OCI-LY7 (cell line): ENCODE measurements at regions not wholly inside any gene's neighbourhood (a gene's known extent, or its start where the extent isn't known, plus 50 kb on each side); places are given as distances from the start of the nearest gene placed in this dataset.

ENCODE experiments used
- BruUV-seq: library from RNA; stranded (reverse); fragments of 400-500 nt; replicated peaks from 2 replicates; lab custom pipeline; 2021; lab: Mats Ljungman, UMichigan
- CTCF ChIA-PET: fragments of 300-600 bp; sonication (Branson Sonifier 250); formaldehyde crosslinking; loops from one replicate; lab custom pipeline; 2022; ENCODE audit warnings: antibody characterized with exemption; ENCODE audit not compliant: unreplicated experiment; lab: Charles Lee
- POLR2A ChIA-PET: fragments of 300-600 bp; sonication (Branson Sonifier 250); formaldehyde crosslinking; loops from one replicate; lab custom pipeline; 2022; ENCODE audit warnings: antibody characterized with exemption; lab: Charles Lee
- DNase-seq: peaks from one replicate; pipeline ENCODE4 v3.0.0-alpha.2; 2015; ENCODE audit warnings: low spot score
- H2AFZ ChIP-seq: fragments of 200-600 bp; sonication (generic), shearing (Covaris generic); 2 replicates; pipeline ENCODE4 v1.6.1; 2014; ENCODE audit warnings: mild to moderate bottlenecking, antibody characterized with exemption, low read length, moderate library complexity
- H3K27ac ChIP-seq: fragments of 200-600 bp; sonication (generic); 2 replicates; pipeline ENCODE4 v1.5.1; 2014; ENCODE audit warnings: mixed run types, low read depth, mild to moderate bottlenecking, moderate library complexity, low read length, inconsistent platforms; ENCODE audit not compliant: poor library complexity, severe bottlenecking
- H3K36me3 ChIP-seq: fragments of 200-600 bp; sonication (generic); 2 replicates; pipeline ENCODE4 v1.6.1; 2014; ENCODE audit warnings: mild to moderate bottlenecking, antibody characterized with exemption, low read length, moderate library complexity, mixed read lengths; ENCODE audit not compliant: insufficient read depth
- H3K4me1 ChIP-seq: fragments of 200-600 bp; sonication (generic); 2 replicates; pipeline ENCODE4 v1.5.1; 2014; ENCODE audit warnings: mild to moderate bottlenecking, low read length; ENCODE audit not compliant: insufficient read depth, poor library complexity, severe bottlenecking
- H3K4me2 ChIP-seq: fragments of 200-600 bp; sonication (generic); 2 replicates; pipeline ENCODE4 v1.6.1; 2014; ENCODE audit warnings: mild to moderate bottlenecking, low read length
- H3K4me3 ChIP-seq: fragments of 200-600 bp; sonication (generic); 2 replicates; pipeline ENCODE4 v1.5.1; 2014; ENCODE audit warnings: mild to moderate bottlenecking, low read depth, low read length; ENCODE audit not compliant: poor library complexity, severe bottlenecking
- H3K79me2 ChIP-seq: fragments of 200-600 bp; sonication (generic); 2 replicates; pipeline ENCODE4 v1.6.1; 2016; ENCODE audit warnings: low read depth, mild to moderate bottlenecking, low read length, moderate library complexity, mixed read lengths; ENCODE audit not compliant: insufficient read depth
- H3K9me2 ChIP-seq: fragments of 200-600 bp; sonication (generic); 2 replicates; pipeline ENCODE4 v1.6.1; 2016; ENCODE audit warnings: mild to moderate bottlenecking, low read length, mixed read lengths; ENCODE audit not compliant: insufficient read depth
- H3K9me3 ChIP-seq: fragments of 200-600 bp; sonication (generic); 2 replicates; pipeline ENCODE4 v1.6.1; 2014; ENCODE audit warnings: mild to moderate bottlenecking, mixed run types, low read length, mixed read lengths
- H4K20me1 ChIP-seq: fragments of 200-600 bp; sonication (generic); 2 replicates; pipeline ENCODE4 v1.6.1; 2014; ENCODE audit warnings: mild to moderate bottlenecking, antibody characterized with exemption, low read length, moderate library complexity, mixed read lengths; ENCODE audit not compliant: insufficient read depth
- EZH2phosphoT487 ChIP-seq: fragments of 200-600 bp; sonication (generic); IDR thresholded peaks from 2 replicates; pipeline ENCODE4 v1.6.1; 2018; ENCODE audit warnings: low read depth, borderline replicate concordance, mild to moderate bottlenecking, mixed run types, antibody characterized with exemption, low read length, moderate library complexity, mixed read lengths
- intact Hi-C: fragments of 100-400 bp; cut with micrococcal nuclease; formaldehyde crosslinking; loops from one replicate; pipeline ENCODE4 v1.10.0; 2022; ENCODE audit not compliant: unreplicated experiment
- TF ChIP-seq, protein P1 (sequence below): fragments of 200-600 bp; sonication (generic); conservative IDR thresholded peaks from 2 replicates; pipeline ENCODE4 v1.5.1; 2014; ENCODE audit warnings: mild to moderate bottlenecking, antibody characterized with exemption, low read length, moderate library complexity, mixed read lengths

DNA sequence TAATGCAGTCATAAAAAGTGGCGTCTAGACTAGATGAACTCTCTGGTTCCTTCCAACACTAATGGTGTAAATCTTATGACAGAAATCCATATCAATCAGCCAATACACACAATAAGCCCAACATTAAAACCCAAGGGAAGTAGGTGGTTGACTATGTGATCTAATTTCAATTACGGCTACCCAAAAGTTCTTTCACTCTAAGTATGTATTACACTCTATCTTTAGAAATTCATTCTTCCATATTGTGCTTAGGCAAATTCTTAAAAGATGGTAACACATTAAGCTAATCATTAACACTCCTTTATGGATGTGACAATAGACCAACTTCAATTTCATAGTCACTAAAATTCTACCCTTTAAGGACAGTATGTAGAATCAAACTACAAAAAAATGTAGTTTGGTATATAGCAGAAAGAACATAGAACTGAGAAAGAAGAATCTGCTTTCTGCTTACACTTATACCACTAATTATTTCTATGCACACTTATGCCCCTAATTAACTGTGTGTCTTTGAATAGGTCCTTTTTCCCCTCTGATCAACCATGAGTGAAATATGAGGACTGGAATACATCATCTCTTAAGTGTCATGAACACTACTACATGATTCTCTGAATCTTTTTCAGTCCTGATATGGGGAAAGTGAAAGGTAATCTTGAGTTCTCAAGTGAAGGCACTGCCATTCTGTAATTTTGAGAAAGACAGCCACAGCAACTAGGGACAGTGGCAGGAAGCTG is 557.6 kb downstream of the IGSF11 start:
- no peak overlapping the region for H3K27ac ChIP-seq
- TF ChIP-seq EZH2phosphoT487: no peak
- TF ChIP-seq, protein P1, sequence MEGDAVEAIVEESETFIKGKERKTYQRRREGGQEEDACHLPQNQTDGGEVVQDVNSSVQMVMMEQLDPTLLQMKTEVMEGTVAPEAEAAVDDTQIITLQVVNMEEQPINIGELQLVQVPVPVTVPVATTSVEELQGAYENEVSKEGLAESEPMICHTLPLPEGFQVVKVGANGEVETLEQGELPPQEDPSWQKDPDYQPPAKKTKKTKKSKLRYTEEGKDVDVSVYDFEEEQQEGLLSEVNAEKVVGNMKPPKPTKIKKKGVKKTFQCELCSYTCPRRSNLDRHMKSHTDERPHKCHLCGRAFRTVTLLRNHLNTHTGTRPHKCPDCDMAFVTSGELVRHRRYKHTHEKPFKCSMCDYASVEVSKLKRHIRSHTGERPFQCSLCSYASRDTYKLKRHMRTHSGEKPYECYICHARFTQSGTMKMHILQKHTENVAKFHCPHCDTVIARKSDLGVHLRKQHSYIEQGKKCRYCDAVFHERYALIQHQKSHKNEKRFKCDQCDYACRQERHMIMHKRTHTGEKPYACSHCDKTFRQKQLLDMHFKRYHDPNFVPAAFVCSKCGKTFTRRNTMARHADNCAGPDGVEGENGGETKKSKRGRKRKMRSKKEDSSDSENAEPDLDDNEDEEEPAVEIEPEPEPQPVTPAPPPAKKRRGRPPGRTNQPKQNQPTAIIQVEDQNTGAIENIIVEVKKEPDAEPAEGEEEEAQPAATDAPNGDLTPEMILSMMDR: no peak
- intact Hi-C loops: no loop called here
- H3K9me2 ChIP-seq: no peaks in the 10 kb centered on the region
- no peak overlapping the region for H2AFZ ChIP-seq
- no peak overlapping the region for H3K4me3 ChIP-seq
- no peaks in the 10 kb centered on the region for H3K4me1 ChIP-seq
- DNase-seq: no peak
- ChIA-PET CTCF (no interaction called here), POLR2A (interaction anchor here (0.7 kb wide), 1 partner anchor 8 kb away, joined by 3 read pairs; no protein-coding TSS in a partner anchor)
- H3K36me3 ChIP-seq: no peaks in the 10 kb centered on the region
- BruUV-seq: no TSS peak
- H3K4me2 ChIP-seq: no peak overlapping the region
- no peaks in the 10 kb centered on the region for H4K20me1 ChIP-seq
- no peaks in the 10 kb centered on the region for H3K79me2 ChIP-seq
- no peaks in the 10 kb centered on the region for H3K9me3 ChIP-seq

DNA sequence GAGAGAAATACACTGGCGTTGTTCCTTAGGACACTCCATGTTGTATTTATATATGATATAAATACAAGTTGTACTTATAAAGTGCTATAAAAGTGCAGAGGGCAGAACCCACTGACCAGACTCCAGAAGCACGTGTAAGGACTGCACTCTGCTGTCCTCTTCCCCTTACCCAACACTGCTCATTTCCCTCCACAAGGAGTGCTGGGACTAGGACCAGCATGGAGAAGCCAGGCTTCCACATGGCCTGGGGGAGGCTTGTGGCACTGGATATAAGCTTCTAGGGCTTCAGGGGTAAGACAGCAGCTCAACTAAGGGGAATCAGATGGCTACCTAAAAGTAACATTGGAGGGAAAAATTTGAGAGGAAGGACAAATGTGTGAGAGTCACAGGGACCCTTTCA is 556.9 kb downstream of the IGSF11 start:
- ChIA-PET POLR2A (no interaction called here), CTCF (no interaction called here)
- no peak for TF ChIP-seq EZH2phosphoT487
- TF ChIP-seq, protein P1: no peak
- no peak overlapping the region for H2AFZ ChIP-seq
- no peaks in the 10 kb centered on the region for H3K9me2 ChIP-seq
- H3K79me2 ChIP-seq: no peaks in the 10 kb centered on the region
- H3K4me2 ChIP-seq: no peak overlapping the region
- H3K4me3 ChIP-seq: no peak overlapping the region
- no peaks in the 10 kb centered on the region for H3K36me3 ChIP-seq
- no peaks in the 10 kb centered on the region for H3K4me1 ChIP-seq
- BruUV-seq: no TSS peak
- H3K9me3 ChIP-seq: no peaks in the 10 kb centered on the region
- no peak for DNase-seq
- no peak overlapping the region for H3K27ac ChIP-seq
- intact Hi-C loops: no loop called here
- H4K20me1 ChIP-seq: no peaks in the 10 kb centered on the region

DNA sequence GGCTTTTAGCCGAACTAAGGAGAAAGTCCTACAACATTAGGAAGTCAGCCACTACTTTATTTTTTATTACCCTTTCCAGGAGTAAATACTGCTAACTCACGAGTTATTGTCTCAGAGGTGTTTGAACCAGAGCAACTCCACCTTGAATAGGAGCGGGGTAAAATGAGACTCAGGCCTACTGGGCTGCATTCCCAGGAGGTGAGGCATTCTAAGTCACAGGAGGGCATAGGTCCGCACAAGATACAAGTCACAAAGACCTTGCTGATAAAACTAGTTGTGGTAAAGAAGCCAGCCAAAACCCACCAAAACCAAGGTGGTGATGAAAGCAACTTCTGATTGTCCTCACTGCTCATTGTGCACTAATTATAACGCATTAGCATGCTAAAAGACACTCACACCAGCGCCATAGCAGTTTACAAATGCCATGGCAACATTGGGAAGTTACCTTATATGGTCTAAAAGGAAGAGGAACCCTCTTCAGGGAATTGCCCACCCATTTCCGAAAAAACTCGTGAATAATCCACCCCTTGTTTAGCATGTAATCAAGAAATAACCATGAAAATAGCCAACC is 555.9 kb downstream of the IGSF11 start:
- no peak for DNase-seq
- ChIA-PET POLR2A (interaction anchor here (0.5 kb wide), 1 partner anchor 83 kb away, joined by 3 read pairs; no protein-coding TSS in a partner anchor), CTCF (no interaction called here)
- H3K4me3 ChIP-seq: no peak overlapping the region
- H3K27ac ChIP-seq: no peak overlapping the region
- no peaks in the 10 kb centered on the region for H3K79me2 ChIP-seq
- no peaks in the 10 kb centered on the region for H3K36me3 ChIP-seq
- no peaks in the 10 kb centered on the region for H3K9me3 ChIP-seq
- H3K9me2 ChIP-seq: no peaks in the 10 kb centered on the region
- BruUV-seq: no TSS peak
- H3K4me1 ChIP-seq: no peaks in the 10 kb centered on the region
- intact Hi-C loops: no loop called here
- no peak overlapping the region for H3K4me2 ChIP-seq
- no peak overlapping the region for H2AFZ ChIP-seq
- TF ChIP-seq, protein P1: no peak
- no peak for TF ChIP-seq EZH2phosphoT487
- H4K20me1 ChIP-seq: no peaks in the 10 kb centered on the region
